ENCODE measurements at regions not wholly inside any gene's neighbourhood (a gene's known extent, or its start where the extent isn't known, plus 50 kb on each side); places are given as distances from the start of the nearest gene placed in this dataset.

GRCh38 chr17:63282455-63282854 is 163.7 kb downstream of the CYB561 start:
- no CpG with 5 or more reads among the region's 4 CpGs for WGBS (ENCODE audit: extremely low coverage, insufficient read length, low lambda C conversion rate)
- Histone ChIP-seq H3K56ac (ENCODE audit: insufficient read length, low read depth, low read length) (no peak overlapping the region), H4K91ac (ENCODE audit: insufficient read length, low read depth, low read length) (no peak overlapping the region), H3K4me1 (ENCODE audit: insufficient read depth, low read length) (no peaks in the 10 kb centered on the region), H3K18ac (ENCODE audit: insufficient read length, low read depth, low read length) (no peak overlapping the region), H4K5ac (ENCODE audit: insufficient read length, low read depth, low read length) (no peak overlapping the region), H3K79me2 (ENCODE audit: insufficient read depth, low read length) (no peaks in the 10 kb centered on the region), H3K23me2 (ENCODE audit: insufficient read length, low read depth, low read length, poor library complexity, severe bottlenecking) (no peaks in the 10 kb centered on the region), H2AFZ (ENCODE audit: low read length) (no peak overlapping the region), H2BK20ac (ENCODE audit: low read depth, low read length, poor library complexity, severe bottlenecking) (no peak overlapping the region), H4K8ac (replicated peaks; ENCODE audit: insufficient read length, low read depth, low read length) (no peak overlapping the region), H2BK120ac (ENCODE audit: low read depth, low read length, poor library complexity, severe bottlenecking) (no peak overlapping the region), H3K9ac (ENCODE audit: extremely low read depth, insufficient read length, low read length) (no peak overlapping the region), H3K27ac (ENCODE audit: insufficient read length, low read depth, low read length) (no peak overlapping the region), H2AK5ac (ENCODE audit: insufficient read length, low read length) (no peak overlapping the region), H3K79me1 (ENCODE audit: insufficient read depth, low read depth, low read length, poor library complexity, severe bottlenecking) (no peaks in the 10 kb centered on the region), H2BK12ac (ENCODE audit: insufficient read length, low read depth, low read length) (no peak overlapping the region), H3K14ac (ENCODE audit: insufficient read depth, low read length) (no peak overlapping the region), H2BK5ac (ENCODE audit: insufficient read length, low read length) (no peak overlapping the region), H3K4me2 (ENCODE audit: insufficient read depth, insufficient read length, low read length) (no peak overlapping the region), H4K20me1 (ENCODE audit: control insufficient read depth, insufficient read depth, insufficient read length) (no peaks in the 10 kb centered on the region), H3K4ac (ENCODE audit: low read depth, low read length) (no peak overlapping the region), H3K23ac (ENCODE audit: insufficient read length, low read depth, low read length) (no peak overlapping the region), H3K9me3 (ENCODE audit: control insufficient read depth, low read depth, low read length) (no peaks in the 10 kb centered on the region), H3K27me3 (ENCODE audit: insufficient read depth, low read length) (no peaks in the 10 kb centered on the region), H2BK15ac (ENCODE audit: low read depth, low read length) (no peak overlapping the region), H3T11ph (ENCODE audit: low read length) (no peak overlapping the region)
- H3K36me3 Mint-ChIP-seq (ENCODE audit: insufficient read depth in 1 of 3, low read depth in 3 of 3): peaks cover 9 to 29% (median 9%) of the 10 kb centered on the region in 3 experiments; a peak in 6 of 7 replicates
- no peaks in the 10 kb centered on the region for H3K27me3 Mint-ChIP-seq (ENCODE audit: low read depth)
- H3K27ac Mint-ChIP-seq: no peak overlapping the region
- H3K4me1 Mint-ChIP-seq: no peaks in the 10 kb centered on the region
- peaks cover 16 to 26% of the 10 kb centered on the region in 2 experiments for H3K9me3 Mint-ChIP-seq
- TF ChIP-seq CTCF (conservative IDR thresholded peaks at IDR 0.05): no peak
- DNase-seq: no peak
- H3K4me3 Mint-ChIP-seq: no peak overlapping the region
